K562 (cell line): ENCODE measurements at regions not wholly inside any gene's neighbourhood (a gene's known extent, or its start where the extent isn't known, plus 50 kb on each side); places are given as distances from the start of the nearest gene placed in this dataset.

ENCODE experiments used
- ZBTB40 ChIP-seq, 2 experiments: fragments of 450-650 bp in 1 of 2; sonication (generic) in 1 of 2; formaldehyde crosslinking in 1 of 2; IDR thresholded peaks; 2 replicates each; pipeline versions ENCODE4 v1.7.1 to v1.9.0; 2016 to 2022; ENCODE audit warnings: inconsistent platforms in 1 of 2, mild to moderate bottlenecking in 1 of 2, missing genetic modification reagents in 1 of 2

- TF ChIP-seq ZBTB40 (IDR thresholded peaks at IDR 0.05), result no peak
- TF ChIP-seq ZBTB40 (CRISPR knock-in tag; IDR thresholded peaks at IDR 0.05), result no peak
These were observed 127.1 kb downstream of the HDGFL1 start (continued) for GRCh38 chr6:22696481-22696880.
